Aorta (tissue), 5 donors: ENCODE measurements at regions not wholly inside any gene's neighbourhood (a gene's known extent, or its start where the extent isn't known, plus 50 kb on each side); places are given as distances from the start of the nearest gene placed in this dataset.
"Not testable (repeated sequence)": the region's sequence is repeated elsewhere in the genome, so short reads cannot be mapped to it uniquely, and the experiment has no call there.

Experiments
- ATAC-seq: fragments of 200-7000 bp; cut with Tn5 transposase; one replicate; pipeline ENCODE4 v1.9.1; 2022; ENCODE audit warnings: moderate library complexity; ENCODE audit not compliant: low FRiP score
- DNase-seq, 2 donors: peaks; one replicate each; pipeline ENCODE4 v3.0.0-alpha.2; 2020
- H3K27ac ChIP-seq, 2 donors: one replicate each; pipeline ENCODE4 v1.5.1; 2013; ENCODE audit warnings: low read length in 2 of 2, mild to moderate bottlenecking in 2 of 2, moderate library complexity in 2 of 2, control low read depth in 1 of 2, inconsistent platforms in 1 of 2, low read depth in 1 of 2
- H3K27me3 ChIP-seq, 2 donors: one replicate each; pipeline ENCODE4 v1.6.1; 2013; ENCODE audit warnings: control low read depth in 1 of 2, low read length in 1 of 2, mild to moderate bottlenecking in 1 of 2, moderate library complexity in 1 of 2; ENCODE audit not compliant: insufficient read depth in 2 of 2, control insufficient read depth in 1 of 2
- H3K36me3 ChIP-seq, 2 donors: one replicate each; pipeline ENCODE4 v1.6.1; 2013; ENCODE audit warnings: control low read depth in 1 of 2, low read length in 1 of 2, mild to moderate bottlenecking in 1 of 2; ENCODE audit not compliant: insufficient read depth in 2 of 2, control insufficient read depth in 1 of 2
- H3K4me1 ChIP-seq, 2 donors: one replicate each; pipeline ENCODE4 v1.6.1; 2013; ENCODE audit warnings: low read length in 2 of 2, control low read depth in 1 of 2, mild to moderate bottlenecking in 1 of 2, moderate library complexity in 1 of 2; ENCODE audit not compliant: insufficient read depth in 2 of 2, control insufficient read depth in 1 of 2
- H3K4me3 ChIP-seq, 2 donors: one replicate each; pipeline ENCODE4 v1.5.1; 2013; ENCODE audit warnings: low read length in 2 of 2, control low read depth in 1 of 2, mild to moderate bottlenecking in 1 of 2
- H3K9me3 ChIP-seq: one replicate; pipeline ENCODE4 v1.6.1; 2013; ENCODE audit warnings: mild to moderate bottlenecking, low read length; ENCODE audit not compliant: control insufficient read depth
- WGBS, 2 donors: extraction: QIAGEN DNeasy Blood & Tissue Kit; methylation state at CpG; one replicate each; pipeline ENCODE4 v1.1.7; 2013; 5-methylcytosine and 5-hydroxymethylcytosine counted together
- intact Hi-C, 2 donors: fragments of 100-400 bp; cut with DNase I; formaldehyde crosslinking; loops; one replicate each; pipeline versions ENCODE4 v1.14.2 to v1.15.0; 2022
- donor health status: healthy with polysubstance abuse.
- donor health status: Bipolar disorder and iron deficiency.
- donor health status: DM: no; HTN: no; CAD: no.
- donor health status: DM: no; HTN: no; CAD: no.
- donor health status: DM: yes; HTN: yes; CAD: no.

GRCh38 chr1:228546541-228547463, 59.6 kb downstream of the RNF187 start:
- no peak overlapping the region for H3K27ac ChIP-seq
- no peaks in the 10 kb centered on the region for H3K4me1 ChIP-seq
- H3K4me3 ChIP-seq = no peak overlapping the region
- no peak for DNase-seq
- H3K9me3 ChIP-seq = no peaks in the 10 kb centered on the region
- no peaks in the 10 kb centered on the region for H3K27me3 ChIP-seq
- 69 to 76% methylated on average over 12 of the region's 12 CpGs for WGBS, 2 donors
- intact Hi-C loops = no loop called here
- ATAC-seq = no peak
- no peaks in the 10 kb centered on the region for H3K36me3 ChIP-seq

GRCh38 chr1:228547464-228547792, 60.2 kb downstream of the RNF187 start:
- WGBS, 2 donors = 70 to 72% methylated on average over 3 of the region's 3 CpGs
- no peaks in the 10 kb centered on the region for H3K4me1 ChIP-seq
- no peak overlapping the region for H3K27ac ChIP-seq
- H3K4me3 ChIP-seq = no peak overlapping the region
- no peak for ATAC-seq
- no peaks in the 10 kb centered on the region for H3K27me3 ChIP-seq
- H3K9me3 ChIP-seq = peaks cover under 1% of the 10 kb centered on the region
- intact Hi-C loops = no loop called here
- no peaks in the 10 kb centered on the region for H3K36me3 ChIP-seq
- DNase-seq = no peak

GRCh38 chr1:228548788-228549187, 61.6 kb downstream of the RNF187 start:
- DNase-seq = no peak
- WGBS, 2 donors = 11 to 22% methylated on average over 2 of the region's 2 CpGs
- H3K36me3 ChIP-seq = no peaks in the 10 kb centered on the region
- peaks cover 2% of the 10 kb centered on the region for H3K9me3 ChIP-seq
- H3K27ac ChIP-seq = no peak overlapping the region
- no peaks in the 10 kb centered on the region for H3K27me3 ChIP-seq
- ATAC-seq = no peak
- no peaks in the 10 kb centered on the region for H3K4me1 ChIP-seq
- no peak overlapping the region for H3K4me3 ChIP-seq
- intact Hi-C loops = no loop called here

GRCh38 chr1:228552596-228553176, 65.5 kb downstream of the RNF187 start:
- H3K4me1 ChIP-seq = no peaks in the 10 kb centered on the region
- no peaks in the 10 kb centered on the region for H3K36me3 ChIP-seq
- DNase-seq (no peak), ATAC-seq (no peak)
- peaks cover 9% of the 10 kb centered on the region for H3K9me3 ChIP-seq
- intact Hi-C loops = no loop called here
- WGBS, 2 donors = 53 to 63% methylated on average over 5 of the region's 5 CpGs
- no peaks in the 10 kb centered on the region for H3K27me3 ChIP-seq
- no peak overlapping the region for H3K27ac ChIP-seq
- H3K4me3 ChIP-seq = no peak overlapping the region

GRCh38 chr1:228554107-228554506, 66.9 kb downstream of the RNF187 start:
- no peaks in the 10 kb centered on the region for H3K4me1 ChIP-seq
- WGBS, 2 donors = 63 to 66% methylated on average over 6 of the region's 6 CpGs
- DNase-seq (no peak), ATAC-seq (no peak)
- no peak overlapping the region for H3K4me3 ChIP-seq
- no peaks in the 10 kb centered on the region for H3K27me3 ChIP-seq
- H3K36me3 ChIP-seq = no peaks in the 10 kb centered on the region
- H3K9me3 ChIP-seq = peaks cover 9% of the 10 kb centered on the region
- intact Hi-C loops = no loop called here
- H3K27ac ChIP-seq = no peak overlapping the region

- DNase-seq = no peak
- Histone ChIP-seq H3K27me3 (no peaks in the 10 kb centered on the region), H3K9me3 (peaks cover 9% of the 10 kb centered on the region), H3K36me3 (no peaks in the 10 kb centered on the region), H3K27ac (no peak overlapping the region), H3K4me3 (no peak overlapping the region), H3K4me1 (no peaks in the 10 kb centered on the region)
- ATAC-seq = peak; percentile 26
- intact Hi-C loops = no loop called here
- WGBS, 2 donors = 61 to 64% methylated on average over 70 to 71 of the region's 71 CpGs
These were observed 68.2 kb downstream of the RNF187 start for GRCh38 chr1:228555074-228555994.

- intact Hi-C loops, H3K4me3 ChIP-seq: not testable (repeated sequence)
These were observed 69.7 kb downstream of the RNF187 start for GRCh38 chr1:228556634-228557430.

More at GRCh38 chr1:228556634-228557430, 69.7 kb downstream of the RNF187 start:
- H3K36me3 ChIP-seq, DNase-seq, H3K27me3 ChIP-seq, ATAC-seq, H3K9me3 ChIP-seq, H3K27ac ChIP-seq, H3K4me1 ChIP-seq: not testable (repeated sequence)
- 53 to 57% methylated on average over 19 to 23 of the region's 66 CpGs for WGBS, 2 donors
